Peyer's patch (tissue), 4 donors: ENCODE measurements at regions not wholly inside any gene's neighbourhood (a gene's known extent, or its start where the extent isn't known, plus 50 kb on each side); places are given as distances from the start of the nearest gene placed in this dataset.

Experiments
- POLR2A ChIP-seq, 2 donors: fragments of 450-650 bp; IDR thresholded peaks; one replicate each; pipeline ENCODE4 v1.5.1; 2017; ENCODE audit warnings: antibody characterized with exemption in 2 of 2, mild to moderate bottlenecking in 2 of 2, moderate library complexity in 2 of 2
- TF ChIP-seq, protein P1 (sequence below), 6 experiments: fragments of 450-650 bp in 4 of 6; fragments of 200-600 bp in 2 of 6; sonication (generic) in 1 of 6; IDR thresholded peaks; one replicate each; pipeline ENCODE4 v1.5.1; 2017 to 2019; ENCODE audit warnings: antibody characterized with exemption in 6 of 6, mild to moderate bottlenecking in 3 of 6, moderate library complexity in 1 of 6

- TF ChIP-seq POLR2A (IDR thresholded peaks at IDR 0.05), result no peak
- TF ChIP-seq, protein P1, sequence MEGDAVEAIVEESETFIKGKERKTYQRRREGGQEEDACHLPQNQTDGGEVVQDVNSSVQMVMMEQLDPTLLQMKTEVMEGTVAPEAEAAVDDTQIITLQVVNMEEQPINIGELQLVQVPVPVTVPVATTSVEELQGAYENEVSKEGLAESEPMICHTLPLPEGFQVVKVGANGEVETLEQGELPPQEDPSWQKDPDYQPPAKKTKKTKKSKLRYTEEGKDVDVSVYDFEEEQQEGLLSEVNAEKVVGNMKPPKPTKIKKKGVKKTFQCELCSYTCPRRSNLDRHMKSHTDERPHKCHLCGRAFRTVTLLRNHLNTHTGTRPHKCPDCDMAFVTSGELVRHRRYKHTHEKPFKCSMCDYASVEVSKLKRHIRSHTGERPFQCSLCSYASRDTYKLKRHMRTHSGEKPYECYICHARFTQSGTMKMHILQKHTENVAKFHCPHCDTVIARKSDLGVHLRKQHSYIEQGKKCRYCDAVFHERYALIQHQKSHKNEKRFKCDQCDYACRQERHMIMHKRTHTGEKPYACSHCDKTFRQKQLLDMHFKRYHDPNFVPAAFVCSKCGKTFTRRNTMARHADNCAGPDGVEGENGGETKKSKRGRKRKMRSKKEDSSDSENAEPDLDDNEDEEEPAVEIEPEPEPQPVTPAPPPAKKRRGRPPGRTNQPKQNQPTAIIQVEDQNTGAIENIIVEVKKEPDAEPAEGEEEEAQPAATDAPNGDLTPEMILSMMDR (IDR thresholded peaks at IDR 0.05), result no peak
These were observed 203.8 kb upstream of the HS3ST1 start for GRCh38 chr4:11632483-11632882.
